HepG2 (cell line): ENCODE measurements at regions not wholly inside any gene's neighbourhood (a gene's known extent, or its start where the extent isn't known, plus 50 kb on each side); places are given as distances from the start of the nearest gene placed in this dataset.

Experiments used
- ATAC-seq: fragments of 200-7000 bp; cut with Tn5 transposase; 3 replicates; pipeline ENCODE4 v1.9.1; 2020; ENCODE audit warnings: mild to moderate bottlenecking, moderate library complexity
- BruUV-seq: library from RNA; stranded (reverse); fragments of 400-500 nt; replicated peaks from 2 replicates; lab custom pipeline; 2021; lab: Mats Ljungman, UMichigan
- CTCF ChIA-PET: fragments of 300-600 bp; formaldehyde crosslinking; extraction: SDS; loops from one replicate; lab custom pipeline; 2021; ENCODE audit warnings: low total read pairs, inconsistent platforms, low intra/inter-chr PET ratio; lab: Yijun Ruan, JAX
- POLR2A ChIA-PET: fragments of 350-600 bp; sonication (Branson Sonifier 250); formaldehyde crosslinking; loops from one replicate; lab custom pipeline; 2020; ENCODE audit warnings: antibody characterized with exemption, inconsistent platforms; lab: Yijun Ruan, JAX
- DNase-seq: peaks from one replicate; pipeline ENCODE4 v3.0.0-alpha.2; 2015; ENCODE audit warnings: low spot score
- FAIRE-seq: peaks from 3 replicates; lab custom pipeline; 2011; peaks lifted over from hg19 to GRCh38; lab: Jason Lieb, UNC
- H2AFZ ChIP-seq: one replicate; pipeline ENCODE4 v1.6.1; 2011; ENCODE audit warnings: low read length, inconsistent platforms
- H3K27ac ChIP-seq: fragments of 300-600 bp; 3 replicates; pipeline ENCODE4 v1.8.0; 2011; ENCODE audit warnings: mixed run types, mild to moderate bottlenecking, mixed read lengths, low read length, inconsistent platforms; ENCODE audit not compliant: insufficient read depth; ENCODE audit errors: extremely low read length
- H3K27me3 ChIP-seq, 2 experiments: fragments of 200-600 bp in 1 of 2; 2 replicates in 1 of 2; 3 replicates in 1 of 2; pipeline versions ENCODE4 v1.6.0 to v1.8.0; 2011; ENCODE audit warnings: low read length in 2 of 2, mild to moderate bottlenecking in 2 of 2, moderate library complexity in 2 of 2, inconsistent platforms in 1 of 2; ENCODE audit not compliant: insufficient read depth in 2 of 2, control insufficient read depth in 1 of 2
- H3K36me3 ChIP-seq, 2 experiments: fragments of 200-600 bp in 1 of 2; replicated peaks in 1 of 2; 2 replicates in 1 of 2; 3 replicates in 1 of 2; pipeline versions ENCODE4 v1.5.1 to v1.8.0; 2011; ENCODE audit warnings: low read length in 2 of 2, inconsistent platforms in 1 of 2; ENCODE audit not compliant: insufficient read depth in 2 of 2, control insufficient read depth in 1 of 2
- H3K4me1 ChIP-seq: 2 replicates; pipeline ENCODE4 v1.5.1; 2012; ENCODE audit warnings: low read length, inconsistent platforms; ENCODE audit not compliant: insufficient read depth
- H3K4me2 ChIP-seq: 2 replicates; pipeline ENCODE4 v1.6.0; 2011; ENCODE audit warnings: low read depth, low read length, inconsistent platforms
- H3K4me3 ChIP-seq, 3 experiments: fragments of 200-600 bp in 1 of 3; sonication (generic), shearing (Covaris generic) in 1 of 3; replicated peaks in 1 of 3; 2 replicates each; pipeline ENCODE4 v1.5.1; 2011 to 2016; ENCODE audit warnings: low read length in 3 of 3, inconsistent platforms in 2 of 3, low read depth in 2 of 3, mild to moderate bottlenecking in 2 of 3, control low read depth in 1 of 3, mixed read lengths in 1 of 3; ENCODE audit not compliant: insufficient read depth in 1 of 3
- H3K79me2 ChIP-seq: one replicate; pipeline ENCODE4 v1.6.1; 2011; ENCODE audit warnings: low read length, inconsistent platforms; ENCODE audit not compliant: insufficient read depth
- H3K9ac ChIP-seq: 2 replicates; pipeline ENCODE4 v1.6.0; 2011; ENCODE audit warnings: mild to moderate bottlenecking, low read depth, low read length, inconsistent platforms; ENCODE audit not compliant: insufficient read depth
- H3K9me3 ChIP-seq: 2 replicates; pipeline ENCODE4 v1.5.1; 2012; ENCODE audit warnings: mild to moderate bottlenecking, low read length
- H4K20me1 ChIP-seq: 2 replicates; pipeline ENCODE4 v1.6.0; 2011; ENCODE audit warnings: inconsistent platforms, mild to moderate bottlenecking, low read length, moderate library complexity; ENCODE audit not compliant: insufficient read depth
- GABPA ChIP-seq, 2 experiments: IDR thresholded peaks; 2 replicates each; pipeline ENCODE4 v1.6.1; 2011 to 2016; ENCODE audit warnings: low read depth in 2 of 2, low read length in 1 of 2, missing biosample characterization in 1 of 2, missing genetic modification characterization in 1 of 2
- HIC2 ChIP-seq: sonication (generic); formaldehyde crosslinking; IDR thresholded peaks from 2 replicates; pipeline ENCODE4 v1.9.0; 2022; ENCODE audit warnings: low read depth, missing genetic modification reagents
- MIXL1 ChIP-seq: IDR thresholded peaks from 2 replicates; pipeline ENCODE4 v1.6.1; 2016
- ZNF331 ChIP-seq: sonication (generic); formaldehyde crosslinking; IDR thresholded peaks from 2 replicates; pipeline ENCODE4 v1.4.0; 2020; ENCODE audit warnings: missing genetic modification reagents
- ZNF367 ChIP-seq: sonication (generic); formaldehyde crosslinking; IDR thresholded peaks from 2 replicates; pipeline ENCODE4 v1.4.0; 2020; ENCODE audit warnings: missing genetic modification reagents, borderline replicate concordance
- ZNF740 ChIP-seq: sonication (generic); formaldehyde crosslinking; IDR thresholded peaks from 2 replicates; pipeline ENCODE4 v1.4.0; 2020; ENCODE audit warnings: missing genetic modification reagents
- WGBS: methylation state at CpG from one replicate; pipeline ENCODE4 v1.1.6; 2017; ENCODE audit warnings: low lambda C conversion rate; 5-methylcytosine and 5-hydroxymethylcytosine counted together
- in situ Hi-C: cut with HindIII; loops from 2 replicates; pipeline ENCODE4 v1.10.0; 2017; ENCODE audit warnings: low pct_unique_long_range_greater_than_20kb; ENCODE audit not compliant: extremely low pct_ligation_motif_present
- intact Hi-C: fragments of 100-400 bp; cut with micrococcal nuclease; formaldehyde crosslinking; loops from one replicate; pipeline ENCODE4 v1.10.0; 2022; ENCODE audit not compliant: unreplicated experiment

GRCh38 chr20:56797023-56797422 lies 167.9 kb downstream of the TFAP2C start (continued):
- TF ChIP-seq HIC2 (CRISPR knock-in tag): no peak

GRCh38 chr20:56798634-56799033 lies 169.5 kb downstream of the TFAP2C start:
- Histone ChIP-seq H4K20me1 (no peaks in the 10 kb centered on the region), H3K9me3 (peaks cover 16% of the 10 kb centered on the region), H3K27ac (no peak overlapping the region)
- in situ Hi-C loops: no loop called here
- TF ChIP-seq ZNF367 (CRISPR knock-in tag) (no peak), GABPA (IDR thresholded peaks at IDR 0.05; ENCODE audit: low read depth, low read length) (no peak), GABPA (CRISPR knock-in tag; IDR thresholded peaks at IDR 0.05; ENCODE audit: low read depth) (no peak), ZNF740 (CRISPR knock-in tag) (no peak), MIXL1 (CRISPR knock-in tag) (no peak), ZNF331 (peak; percentile 99)
- TF ChIP-seq, all 625 proteins: peak for 1
- intact Hi-C loops: no loop called here
- no peaks in the 10 kb centered on the region for H3K79me2 ChIP-seq
- H3K9ac ChIP-seq: no peak overlapping the region
- BruUV-seq: no TSS peak
- H3K36me3 ChIP-seq: no peaks in the 10 kb centered on the region
- POLR2A ChIA-PET: no interaction called here
- DNase-seq (no peak), ATAC-seq (no peak), FAIRE-seq (no peak)
- no peaks in the 10 kb centered on the region for H3K4me1 ChIP-seq
- H2AFZ ChIP-seq: no peak overlapping the region
- H3K4me3 ChIP-seq: no peak overlapping the region
- peaks cover 2 to 19% of the 10 kb centered on the region in 2 experiments for H3K27me3 ChIP-seq
- WGBS: 36% methylated on average over 1 of the region's 1 CpG
- no peak overlapping the region for H3K4me2 ChIP-seq
- CTCF ChIA-PET: no interaction called here
